HEK293T (cell line): ENCODE measurements at regions not wholly inside any gene's neighbourhood (a gene's known extent, or its start where the extent isn't known, plus 50 kb on each side); places are given as distances from the start of the nearest gene placed in this dataset.

Experiments used
- CTCF ChIA-PET: fragments of 350-600 bp; formaldehyde crosslinking; extraction: SDS; loops from one replicate; lab custom pipeline; 2021; ENCODE audit warnings: antibody characterized with exemption, inconsistent platforms; lab: Yijun Ruan, JAX
- POLR2A ChIA-PET: fragments of 350-600 bp; formaldehyde crosslinking; extraction: SDS; loops from one replicate; lab custom pipeline; 2020; ENCODE audit warnings: antibody characterized with exemption, inconsistent platforms; lab: Yijun Ruan, JAX
- DNase-seq: peaks from one replicate; pipeline ENCODE4 v3.0.0; 2012; ENCODE audit warnings: mixed read lengths; ENCODE audit errors: extremely low spot score
- ARNT ChIP-seq: fragments of 450-650 bp; IDR thresholded peaks from 2 replicates; pipeline ENCODE4 v1.6.1; 2017; ENCODE audit warnings: mild to moderate bottlenecking
- BHLHE40 ChIP-seq: fragments of 450-650 bp; IDR thresholded peaks from 2 replicates; pipeline ENCODE4 v1.6.1; 2016; ENCODE audit warnings: mild to moderate bottlenecking, moderate library complexity, borderline replicate concordance
- CTBP1 ChIP-seq: fragments of 450-650 bp; IDR thresholded peaks from 2 replicates; pipeline ENCODE4 v1.6.1; 2016; ENCODE audit warnings: borderline replicate concordance
- ELF4 ChIP-seq: fragments of 450-650 bp; IDR thresholded peaks from 2 replicates; pipeline ENCODE4 v1.6.1; 2017; ENCODE audit warnings: antibody characterized with exemption
- FOXA1 ChIP-seq: fragments of 450-650 bp; IDR thresholded peaks from 2 replicates; pipeline ENCODE4 v1.6.1; 2016; ENCODE audit warnings: mild to moderate bottlenecking
- FOXK2 ChIP-seq: fragments of 450-650 bp; IDR thresholded peaks from 2 replicates; pipeline ENCODE4 v1.6.1; 2016; ENCODE audit warnings: mild to moderate bottlenecking
- FOXM1 ChIP-seq: fragments of 450-650 bp; IDR thresholded peaks from 2 replicates; pipeline ENCODE4 v1.6.1; 2017; ENCODE audit warnings: mild to moderate bottlenecking, borderline replicate concordance
- HDGF ChIP-seq: fragments of 450-650 bp; IDR thresholded peaks from 2 replicates; pipeline ENCODE4 v1.6.1; 2017; ENCODE audit warnings: antibody characterized with exemption, borderline replicate concordance
- L3MBTL2 ChIP-seq: fragments of 450-650 bp; conservative IDR thresholded peaks from 2 replicates; pipeline ENCODE4 v1.6.1; 2016; ENCODE audit warnings: mild to moderate bottlenecking
- LEF1 ChIP-seq: fragments of 450-650 bp; IDR thresholded peaks from 2 replicates; pipeline ENCODE4 v1.6.1; 2017; ENCODE audit warnings: mild to moderate bottlenecking, borderline replicate concordance
- NFRKB ChIP-seq: fragments of 450-650 bp; IDR thresholded peaks from 2 replicates; pipeline ENCODE4 v1.6.1; 2016; ENCODE audit warnings: mild to moderate bottlenecking, moderate library complexity
- SP1 ChIP-seq: fragments of 450-650 bp; IDR thresholded peaks from 2 replicates; pipeline ENCODE4 v1.6.1; 2017
- SUZ12 ChIP-seq: fragments of 450-650 bp; IDR thresholded peaks from 2 replicates; pipeline ENCODE4 v1.6.1; 2016; ENCODE audit warnings: mild to moderate bottlenecking
- TARDBP ChIP-seq: fragments of 450-650 bp; IDR thresholded peaks from 2 replicates; pipeline ENCODE4 v1.6.1; 2016
- ZNF384 ChIP-seq: fragments of 450-650 bp; IDR thresholded peaks from 2 replicates; pipeline ENCODE4 v1.6.1; 2016
- TF ChIP-seq, protein P1 (sequence below): fragments of 450-650 bp; IDR thresholded peaks from 2 replicates; pipeline ENCODE4 v1.6.1; 2016

DNA sequence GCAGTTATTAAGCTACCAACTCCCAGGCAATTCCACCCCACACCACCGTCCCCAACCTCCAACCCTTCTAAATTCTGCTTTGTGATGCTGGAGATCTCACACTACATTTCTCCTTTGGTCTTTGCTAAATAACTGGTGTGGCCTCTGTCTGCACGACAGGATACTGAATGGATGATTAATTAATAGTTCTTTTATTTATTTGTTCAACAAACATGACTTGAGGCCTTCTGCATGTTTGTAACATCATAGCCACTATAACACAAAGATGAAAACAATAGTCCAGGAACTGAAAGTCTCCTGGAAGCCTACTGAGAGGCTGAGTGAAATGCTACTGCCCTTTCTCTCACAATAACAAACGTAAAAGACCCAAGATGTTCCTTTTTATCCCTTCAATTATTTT is 609.5 kb upstream of the UBE2E2 start:
- no peak for DNase-seq
- TF ChIP-seq L3MBTL2 (no peak), ELF4 (no peak), ARNT (no peak), FOXM1 (no peak), FOXA1 (no peak), TARDBP (no peak), BHLHE40 (no peak), LEF1 (no peak), NFRKB (no peak), HDGF (no peak)
- TF ChIP-seq, protein P1, sequence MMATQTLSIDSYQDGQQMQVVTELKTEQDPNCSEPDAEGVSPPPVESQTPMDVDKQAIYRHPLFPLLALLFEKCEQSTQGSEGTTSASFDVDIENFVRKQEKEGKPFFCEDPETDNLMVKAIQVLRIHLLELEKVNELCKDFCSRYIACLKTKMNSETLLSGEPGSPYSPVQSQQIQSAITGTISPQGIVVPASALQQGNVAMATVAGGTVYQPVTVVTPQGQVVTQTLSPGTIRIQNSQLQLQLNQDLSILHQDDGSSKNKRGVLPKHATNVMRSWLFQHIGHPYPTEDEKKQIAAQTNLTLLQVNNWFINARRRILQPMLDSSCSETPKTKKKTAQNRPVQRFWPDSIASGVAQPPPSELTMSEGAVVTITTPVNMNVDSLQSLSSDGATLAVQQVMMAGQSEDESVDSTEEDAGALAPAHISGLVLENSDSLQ: no peak
- ChIA-PET CTCF (no interaction called here), POLR2A (no interaction called here)

DNA sequence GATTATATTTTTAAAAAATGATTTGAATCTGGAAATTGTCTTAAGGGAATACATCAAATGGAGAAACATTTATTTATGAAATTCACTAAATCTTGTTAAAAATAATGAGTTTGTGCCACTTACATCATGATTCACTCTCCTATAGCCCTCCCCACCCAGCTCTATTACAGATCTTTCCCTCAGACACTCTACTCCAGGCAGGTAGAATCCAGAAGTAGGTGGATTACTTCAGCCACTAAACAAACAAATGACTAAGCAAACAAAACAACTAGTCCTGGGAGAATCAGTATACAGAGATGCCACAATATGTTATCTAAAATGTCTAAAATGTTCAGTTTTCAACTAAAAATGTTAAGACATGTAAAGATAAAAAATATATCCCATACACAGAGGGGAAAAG is 608.1 kb upstream of the UBE2E2 start:
- no peak for TF ChIP-seq L3MBTL2
- no peak for TF ChIP-seq FOXK2
- no peak for TF ChIP-seq SP1
- no peak for TF ChIP-seq TARDBP
- TF ChIP-seq SUZ12: no peak
- TF ChIP-seq, protein P1: no peak
- TF ChIP-seq FOXA1: no peak
- no peak for TF ChIP-seq HDGF

DNA sequence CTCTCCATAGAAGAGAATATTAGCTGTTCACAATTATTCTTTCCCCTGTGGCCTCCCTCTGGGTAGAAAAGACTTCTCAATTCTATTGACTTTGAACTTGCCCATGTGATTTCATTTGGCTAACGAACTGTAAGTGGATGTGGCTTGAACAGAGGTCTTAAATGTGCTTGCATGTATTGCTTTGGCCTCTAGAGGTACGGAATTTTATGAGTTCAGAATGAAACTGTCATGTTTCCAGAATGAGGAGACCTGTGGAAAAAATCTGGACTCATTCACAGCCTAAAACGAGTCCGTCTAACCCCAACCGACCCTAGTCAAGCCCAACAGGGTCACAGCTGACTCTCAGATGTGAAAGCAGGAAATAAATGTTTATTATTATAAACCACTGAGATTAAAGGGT is 596.7 kb upstream of the UBE2E2 start:
- ChIA-PET CTCF (no interaction called here), POLR2A (no interaction called here)
- TF ChIP-seq FOXK2 (no peak), TARDBP (no peak), FOXM1 (no peak), SP1 (no peak), ARNT (no peak), NFRKB (no peak), L3MBTL2 (no peak), LEF1 (no peak), FOXA1 (no peak), HDGF (no peak), SUZ12 (no peak), BHLHE40 (no peak), ZNF384 (no peak), CTBP1 (no peak), ELF4 (no peak)
- TF ChIP-seq, protein P1: no peak
- no peak for DNase-seq

More for the DNA sequence above, 608.1 kb upstream of the UBE2E2 start:
- POLR2A ChIA-PET: no interaction called here
- CTCF ChIA-PET: no interaction called here
- no peak for DNase-seq

DNA sequence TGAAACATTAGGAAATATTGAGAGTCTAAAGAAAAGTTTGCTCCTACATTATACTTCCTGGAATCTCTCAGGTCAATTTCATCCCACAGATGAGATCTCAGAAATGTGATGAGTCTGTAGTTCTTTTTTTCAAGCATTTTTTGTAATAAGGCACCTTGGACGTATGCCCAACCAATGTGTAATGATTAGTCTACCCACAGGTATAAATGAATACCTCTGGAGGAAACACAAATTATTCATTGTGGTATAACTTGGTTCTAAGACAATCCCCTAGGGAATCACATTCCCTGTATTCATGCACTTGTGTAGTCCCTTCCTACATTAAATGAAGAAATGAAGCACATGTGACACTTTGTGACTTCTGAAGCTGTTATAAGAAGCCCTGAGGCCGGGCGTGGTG is 596.2 kb upstream of the UBE2E2 start:
- CTCF ChIA-PET: no interaction called here
- no peak for TF ChIP-seq BHLHE40
- no peak for TF ChIP-seq ELF4
- TF ChIP-seq TARDBP: no peak
- no peak for TF ChIP-seq SUZ12
- TF ChIP-seq ARNT: no peak
- no peak for TF ChIP-seq FOXM1
- TF ChIP-seq NFRKB: no peak
- TF ChIP-seq ZNF384: no peak
- no peak for TF ChIP-seq L3MBTL2
- TF ChIP-seq HDGF: no peak
- TF ChIP-seq FOXA1: no peak
- no peak for TF ChIP-seq LEF1
- no peak for TF ChIP-seq FOXK2
- TF ChIP-seq, protein P1: no peak
- POLR2A ChIA-PET: no interaction called here
- no peak for DNase-seq

DNA sequence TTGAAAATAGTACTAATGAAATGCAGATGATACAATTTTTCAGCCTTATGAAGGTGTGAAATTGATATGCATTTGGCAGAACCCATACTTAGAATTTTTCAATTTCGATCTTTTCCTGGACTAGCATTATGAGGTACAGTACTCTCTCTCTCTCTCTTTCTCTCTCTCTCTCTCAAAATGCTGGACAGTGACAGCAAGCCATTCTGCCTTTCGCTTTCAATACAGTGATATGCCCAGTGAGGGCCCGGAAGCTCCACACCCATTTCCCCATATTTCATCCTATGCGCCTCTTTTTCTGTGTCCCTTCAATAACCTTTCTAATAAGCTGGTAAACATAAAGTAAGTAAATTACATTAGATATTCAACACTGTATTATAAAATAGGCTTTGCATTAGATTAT is 595.0 kb upstream of the UBE2E2 start:
- TF ChIP-seq, protein P1: no peak
- no peak for TF ChIP-seq BHLHE40
- TF ChIP-seq NFRKB: no peak
- TF ChIP-seq SP1: no peak
- no peak for TF ChIP-seq L3MBTL2
- no peak for TF ChIP-seq HDGF
- TF ChIP-seq SUZ12: no peak
- no peak for TF ChIP-seq CTBP1
- no peak for TF ChIP-seq FOXK2
- TF ChIP-seq ARNT: no peak
- TF ChIP-seq FOXA1: no peak
- no peak for DNase-seq
- ChIA-PET CTCF (no interaction called here), POLR2A (no interaction called here)
